ENCODE measurements at regions not wholly inside any gene's neighbourhood (a gene's known extent, or its start where the extent isn't known, plus 50 kb on each side); places are given as distances from the start of the nearest gene placed in this dataset.

GRCh38 chr21:38996355-38996754 is 186.9 kb downstream of the PSMG1 start:
- TF ChIP-seq CTCF (IDR thresholded peaks at IDR 0.05) = no peak
- TF ChIP-seq POLR2A (IDR thresholded peaks at IDR 0.05) = no peak
